NB4 (cell line): ENCODE measurements at regions not wholly inside any gene's neighbourhood (a gene's known extent, or its start where the extent isn't known, plus 50 kb on each side); places are given as distances from the start of the nearest gene placed in this dataset.

Experiments
- MYC ChIP-seq: IDR thresholded peaks from 2 replicates; pipeline ENCODE4 v1.6.1; 2011; ENCODE audit warnings: low read depth, low read length
- TF ChIP-seq, protein P1 (sequence below): IDR thresholded peaks from one replicate; pipeline ENCODE4 v1.5.1; 2012; ENCODE audit warnings: low read depth, low read length

DNA sequence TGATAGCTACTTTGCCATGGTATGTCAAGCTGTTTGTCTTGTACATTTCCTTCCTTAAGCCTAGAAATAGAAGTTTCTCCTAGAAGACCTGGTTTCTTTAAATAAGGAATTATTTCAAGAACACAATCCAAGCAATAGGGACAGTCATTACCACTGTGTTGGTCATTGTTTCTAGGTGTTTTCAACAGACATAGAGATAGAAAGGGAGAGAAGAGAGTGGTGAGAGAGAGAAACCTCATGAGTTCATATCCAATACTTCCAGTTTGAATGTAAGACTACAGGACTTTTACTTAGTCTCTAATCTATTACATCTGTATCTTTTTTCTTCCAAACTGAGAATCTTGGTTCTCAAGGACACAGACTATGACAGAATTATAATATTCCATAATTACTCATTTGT is 245.9 kb upstream of the STARD13 start:
- TF ChIP-seq, protein P1, sequence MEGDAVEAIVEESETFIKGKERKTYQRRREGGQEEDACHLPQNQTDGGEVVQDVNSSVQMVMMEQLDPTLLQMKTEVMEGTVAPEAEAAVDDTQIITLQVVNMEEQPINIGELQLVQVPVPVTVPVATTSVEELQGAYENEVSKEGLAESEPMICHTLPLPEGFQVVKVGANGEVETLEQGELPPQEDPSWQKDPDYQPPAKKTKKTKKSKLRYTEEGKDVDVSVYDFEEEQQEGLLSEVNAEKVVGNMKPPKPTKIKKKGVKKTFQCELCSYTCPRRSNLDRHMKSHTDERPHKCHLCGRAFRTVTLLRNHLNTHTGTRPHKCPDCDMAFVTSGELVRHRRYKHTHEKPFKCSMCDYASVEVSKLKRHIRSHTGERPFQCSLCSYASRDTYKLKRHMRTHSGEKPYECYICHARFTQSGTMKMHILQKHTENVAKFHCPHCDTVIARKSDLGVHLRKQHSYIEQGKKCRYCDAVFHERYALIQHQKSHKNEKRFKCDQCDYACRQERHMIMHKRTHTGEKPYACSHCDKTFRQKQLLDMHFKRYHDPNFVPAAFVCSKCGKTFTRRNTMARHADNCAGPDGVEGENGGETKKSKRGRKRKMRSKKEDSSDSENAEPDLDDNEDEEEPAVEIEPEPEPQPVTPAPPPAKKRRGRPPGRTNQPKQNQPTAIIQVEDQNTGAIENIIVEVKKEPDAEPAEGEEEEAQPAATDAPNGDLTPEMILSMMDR = no peak
- TF ChIP-seq MYC = no peak
